PC-3 (cell line): ENCODE measurements at regions not wholly inside any gene's neighbourhood (a gene's known extent, or its start where the extent isn't known, plus 50 kb on each side); places are given as distances from the start of the nearest gene placed in this dataset.

Experiments used
- ATAC-seq: fragments of 200-7000 bp; cut with Tn5 transposase; 2 replicates; pipeline ENCODE4 v1.9.1; 2020; ENCODE audit warnings: mild to moderate bottlenecking, moderate library complexity
- BruUV-seq: library from RNA; stranded (reverse); fragments of 400-500 nt; replicated peaks from 2 replicates; lab custom pipeline; 2021; lab: Mats Ljungman, UMichigan
- CTCF ChIA-PET: fragments of 300-600 bp; sonication (Branson Sonifier 250); formaldehyde crosslinking; loops from one replicate; lab custom pipeline; 2022; ENCODE audit warnings: antibody characterized with exemption; lab: Charles Lee
- POLR2A ChIA-PET: fragments of 300-600 bp; sonication (Branson Sonifier 250); formaldehyde crosslinking; loops from one replicate; lab custom pipeline; 2022; ENCODE audit warnings: antibody characterized with exemption; ENCODE audit not compliant: unreplicated experiment; lab: Charles Lee
- DNase-seq: peaks from one replicate; pipeline ENCODE4 v3.0.0-alpha.2; 2015
- H2AFZ ChIP-seq: fragments of 300-600 bp; sonication (generic); 2 replicates; pipeline ENCODE4 v1.6.0; 2016; ENCODE audit warnings: antibody characterized with exemption, low read length
- H3F3A ChIP-seq: fragments of 300-600 bp; sonication (generic); one replicate; pipeline ENCODE4 v1.6.0; 2017; ENCODE audit warnings: antibody characterized with exemption, low read length, control low read depth, mild to moderate bottlenecking; ENCODE audit not compliant: unreplicated experiment
- H3K27ac ChIP-seq: fragments of 300-600 bp; sonication (generic); 2 replicates; pipeline ENCODE4 v1.5.1; 2016; ENCODE audit warnings: mild to moderate bottlenecking, low read length
- H3K27me3 ChIP-seq: fragments of 300-600 bp; sonication (generic); 2 replicates; pipeline ENCODE4 v1.6.1; 2016; ENCODE audit warnings: low read length, mixed read lengths
- H3K36me3 ChIP-seq: fragments of 300-600 bp; sonication (generic); 2 replicates; pipeline ENCODE4 v1.6.1; 2016; ENCODE audit warnings: low read depth, mixed run types, low read length, mixed read lengths
- H3K4me1 ChIP-seq: fragments of 300-600 bp; sonication (generic); 2 replicates; pipeline ENCODE4 v1.5.1; 2016; ENCODE audit warnings: low read length; ENCODE audit not compliant: insufficient read depth
- H3K4me2 ChIP-seq: fragments of 300-600 bp; sonication (generic); 2 replicates; pipeline ENCODE4 v1.6.0; 2016; ENCODE audit warnings: low read length
- H3K4me3 ChIP-seq: fragments of 300-600 bp; sonication (generic); 2 replicates; pipeline ENCODE4 v1.5.1; 2016; ENCODE audit warnings: mild to moderate bottlenecking, low read length, mixed read lengths
- H3K79me2 ChIP-seq: fragments of 300-600 bp; sonication (generic); 2 replicates; pipeline ENCODE4 v1.6.1; 2017; ENCODE audit warnings: low read length, mixed read lengths
- H3K9ac ChIP-seq: fragments of 300-600 bp; sonication (generic); 2 replicates; pipeline ENCODE4 v1.6.0; 2016; ENCODE audit warnings: mild to moderate bottlenecking, low read length
- H3K9me2 ChIP-seq: fragments of 300-600 bp; sonication (generic); replicated peaks from 2 replicates; pipeline ENCODE4 v1.6.1; 2016; ENCODE audit warnings: mixed run types, low read length, mixed read lengths
- H3K9me3 ChIP-seq: fragments of 300-600 bp; sonication (generic); 2 replicates; pipeline ENCODE4 v1.6.1; 2016; ENCODE audit warnings: low read length, mixed read lengths
- H4K20me1 ChIP-seq: fragments of 300-600 bp; sonication (generic); 2 replicates; pipeline ENCODE4 v1.6.1; 2016; ENCODE audit warnings: low read length, mixed read lengths
- CTCF ChIP-seq: fragments of 300-600 bp; sonication (generic); conservative IDR thresholded peaks from 2 replicates; pipeline ENCODE4 v1.5.1; 2017; ENCODE audit warnings: antibody characterized with exemption, low read depth, mild to moderate bottlenecking, low read length
- EZH2 ChIP-seq: fragments of 300-600 bp; sonication (generic); IDR thresholded peaks from one replicate; pipeline ENCODE4 v1.6.1; 2017; ENCODE audit warnings: antibody characterized with exemption, mild to moderate bottlenecking, low read length; ENCODE audit not compliant: unreplicated experiment
- EZH2phosphoT487 ChIP-seq: fragments of 300-600 bp; sonication (generic); IDR thresholded peaks from 2 replicates; pipeline ENCODE4 v1.6.1; 2018; ENCODE audit warnings: mild to moderate bottlenecking, antibody characterized with exemption, low read length, borderline replicate concordance
- intact Hi-C: fragments of 100-400 bp; cut with micrococcal nuclease; formaldehyde crosslinking; loops from 2 replicates; pipeline ENCODE4 v1.9.0; 2023

- BruUV-seq = no TSS peak
- no peak overlapping the region for H3K27ac ChIP-seq
- H3K4me1 ChIP-seq = peaks cover 4% of the 10 kb centered on the region; the same call in 1 of the 2 replicates
These were observed 460.7 kb upstream of the CTSO start for GRCh38 chr4:156414406-156414805.

GRCh38 chr4:156413239-156414135 lies 459.8 kb upstream of the CTSO start:
- Histone ChIP-seq H3K9me3 (no peaks in the 10 kb centered on the region), H3K4me2 (no peak overlapping the region), H3K4me1 (peaks cover 4% of the 10 kb centered on the region; the same call in 1 of the 2 replicates), H3K27ac (no peak overlapping the region), H3K9me2 (no peaks in the 10 kb centered on the region), H2AFZ (no peak overlapping the region), H3K36me3 (no peaks in the 10 kb centered on the region), H3F3A (no peaks in the 10 kb centered on the region), H3K27me3 (no peaks in the 10 kb centered on the region), H3K4me3 (no peak overlapping the region), H4K20me1 (no peaks in the 10 kb centered on the region), H3K79me2 (no peaks in the 10 kb centered on the region), H3K9ac (no peak overlapping the region)
- BruUV-seq = no TSS peak
- ChIA-PET POLR2A (no interaction called here), CTCF (no interaction called here)
- intact Hi-C loops = no loop called here
- DNase-seq (no peak), ATAC-seq (no peak)
- TF ChIP-seq EZH2phosphoT487 (no peak), CTCF (no peak), EZH2 (no peak)

More at GRCh38 chr4:156414406-156414805, 460.7 kb upstream of the CTSO start:
- Histone ChIP-seq H3K27me3 (no peaks in the 10 kb centered on the region), H3F3A (no peaks in the 10 kb centered on the region), H3K9me3 (no peaks in the 10 kb centered on the region), H3K36me3 (no peaks in the 10 kb centered on the region), H3K4me3 (no peak overlapping the region), H3K79me2 (no peaks in the 10 kb centered on the region), H3K4me2 (no peak overlapping the region), H3K9ac (no peak overlapping the region), H4K20me1 (no peaks in the 10 kb centered on the region), H3K9me2 (no peaks in the 10 kb centered on the region), H2AFZ (no peak overlapping the region)
- POLR2A ChIA-PET = no interaction called here
- no peak for DNase-seq
- intact Hi-C loops = no loop called here
- ATAC-seq = peak; percentile 45
- TF ChIP-seq EZH2phosphoT487 = no peak
- no peak for TF ChIP-seq CTCF
- no peak for TF ChIP-seq EZH2
- CTCF ChIA-PET = no interaction called here

GRCh38 chr4:156411531-156411930 lies 457.9 kb upstream of the CTSO start:
- ATAC-seq = no peak
- H3K4me3 ChIP-seq = no peak overlapping the region
- no peaks in the 10 kb centered on the region for H3K9me2 ChIP-seq

More at GRCh38 chr4:156411531-156411930, 457.9 kb upstream of the CTSO start:
- CTCF ChIA-PET = no interaction called here
- intact Hi-C loops = no loop called here
- no peaks in the 10 kb centered on the region for H3K9me3 ChIP-seq
- POLR2A ChIA-PET = no interaction called here
- BruUV-seq = no TSS peak
- no peaks in the 10 kb centered on the region for H3K36me3 ChIP-seq
- TF ChIP-seq EZH2 (no peak), EZH2phosphoT487 (no peak), CTCF (no peak)
- no peak overlapping the region for H2AFZ ChIP-seq
- H3K27ac ChIP-seq = no peak overlapping the region
- H3K4me2 ChIP-seq = no peak overlapping the region
- DNase-seq = no peak
- H4K20me1 ChIP-seq = no peaks in the 10 kb centered on the region
- no peaks in the 10 kb centered on the region for H3F3A ChIP-seq
- no peaks in the 10 kb centered on the region for H3K27me3 ChIP-seq
- no peaks in the 10 kb centered on the region for H3K79me2 ChIP-seq
- H3K9ac ChIP-seq = no peak overlapping the region
- H3K4me1 ChIP-seq = peaks cover 4% of the 10 kb centered on the region; the same call in 1 of the 2 replicates
